ENCODE measurements at regions not wholly inside any gene's neighbourhood (a gene's known extent, or its start where the extent isn't known, plus 50 kb on each side); places are given as distances from the start of the nearest gene placed in this dataset.
"Not testable (repeated sequence)": the region's sequence is repeated elsewhere in the genome, so short reads cannot be mapped to it uniquely, and the experiment has no call there.

- no peak for DNase-seq (ENCODE audit: low spot score)
- intact Hi-C loops (cut with DNase I): loop anchor here (2.0 to 5.0 kb wide), 3 partner anchors 714 to 802 kb away; partner anchors contain the start of gene NUAK1 (in 1 of the 2)
Measured at GRCh38 chr12:105423237-105423636, 92.7 kb downstream of the C12orf75 start.

GRCh38 chr12:105423921-105424320 lies 93.4 kb downstream of the C12orf75 start:
- intact Hi-C loops (cut with DNase I): loop anchor here (2.0 to 5.0 kb wide), 3 partner anchors 713 to 801 kb away; partner anchors contain the start of gene NUAK1 (in 1 of the 2)
- no peak for DNase-seq (ENCODE audit: low spot score)

GRCh38 chr12:105425254-105426174 lies 95.0 kb downstream of the C12orf75 start:
- intact Hi-C loops (cut with DNase I): no loop called here

GRCh38 chr12:105426766-105427165 lies 96.3 kb downstream of the C12orf75 start:
- DNase-seq (ENCODE audit: low spot score): no peak
- intact Hi-C loops (cut with DNase I): no loop called here

More at GRCh38 chr12:105425254-105426174, 95.0 kb downstream of the C12orf75 start:
- no peak for DNase-seq (ENCODE audit: low spot score)

- intact Hi-C loops (cut with DNase I): no loop called here
- no peak for DNase-seq (ENCODE audit: low spot score)
Measured at GRCh38 chr12:105427883-105428282, 97.4 kb downstream of the C12orf75 start.

GRCh38 chr12:105428793-105429395 lies 98.4 kb downstream of the C12orf75 start:
- intact Hi-C loops (cut with DNase I): no loop called here

GRCh38 chr12:105429511-105429910 lies 99.0 kb downstream of the C12orf75 start:
- no peak for DNase-seq (ENCODE audit: low spot score)
- intact Hi-C loops (cut with DNase I): no loop called here

More at GRCh38 chr12:105428793-105429395, 98.4 kb downstream of the C12orf75 start:
- DNase-seq (ENCODE audit: low spot score): no peak

- no peak for DNase-seq (ENCODE audit: low spot score)
- intact Hi-C loops (cut with DNase I): no loop called here
Measured at GRCh38 chr12:105431537-105432100, 101.1 kb downstream of the C12orf75 start.

GRCh38 chr12:105433804-105434203 lies 103.3 kb downstream of the C12orf75 start:
- intact Hi-C loops (cut with DNase I): no loop called here
- no peak for DNase-seq (ENCODE audit: low spot score)

- intact Hi-C loops (cut with DNase I): no loop called here
- DNase-seq (ENCODE audit: low spot score): no peak
Measured at GRCh38 chr12:105436636-105437035, 106.1 kb downstream of the C12orf75 start.

- DNase-seq (ENCODE audit: low spot score): no peak
- intact Hi-C loops (cut with DNase I): no loop called here
Measured at GRCh38 chr12:105440037-105440664, 109.7 kb downstream of the C12orf75 start.

- DNase-seq (ENCODE audit: low spot score): no peak
- intact Hi-C loops (cut with DNase I): no loop called here
Measured at GRCh38 chr12:105443802-105444652, 113.5 kb downstream of the C12orf75 start.

- intact Hi-C loops (cut with DNase I): no loop called here
- no peak for DNase-seq (ENCODE audit: low spot score)
Measured at GRCh38 chr12:105444653-105445102, 114.2 kb downstream of the C12orf75 start.

GRCh38 chr12:105445249-105445648 lies 114.8 kb downstream of the C12orf75 start:
- DNase-seq (ENCODE audit: low spot score): no peak
- intact Hi-C loops (cut with DNase I): no loop called here

GRCh38 chr12:105445649-105446048 lies 115.2 kb downstream of the C12orf75 start:
- DNase-seq (ENCODE audit: low spot score): no peak
- intact Hi-C loops (cut with DNase I): no loop called here

GRCh38 chr12:105446460-105446859 lies 116.0 kb downstream of the C12orf75 start:
- DNase-seq (ENCODE audit: low spot score); intact Hi-C loops (cut with DNase I): not testable (repeated sequence)

- intact Hi-C loops (cut with DNase I): no loop called here
- DNase-seq (ENCODE audit: low spot score): no peak
Measured at GRCh38 chr12:105449431-105449830, 118.9 kb downstream of the C12orf75 start.

GRCh38 chr12:105451211-105451610 lies 120.7 kb downstream of the C12orf75 start:
- intact Hi-C loops (cut with DNase I): no loop called here
- DNase-seq (ENCODE audit: low spot score): no peak

- no peak for DNase-seq (ENCODE audit: low spot score)
- intact Hi-C loops (cut with DNase I): no loop called here
Measured at GRCh38 chr12:105451798-105452197, 121.3 kb downstream of the C12orf75 start.

Data from posterior vena cava (tissue), 2 donors.